Muscle of leg (tissue), 3 donors: ENCODE measurements at regions not wholly inside any gene's neighbourhood (a gene's known extent, or its start where the extent isn't known, plus 50 kb on each side); places are given as distances from the start of the nearest gene placed in this dataset.
"Not testable (repeated sequence)": the region's sequence is repeated elsewhere in the genome, so short reads cannot be mapped to it uniquely, and the experiment has no call there.

Source experiments
- DNase-seq: peaks from one replicate; pipeline ENCODE4 v3.0.0; 2013
- H3K27ac ChIP-seq: one replicate; pipeline ENCODE4 v1.5.1; 2013; ENCODE audit warnings: mild to moderate bottlenecking, low read length, control low read depth
- H3K27me3 ChIP-seq: one replicate; pipeline ENCODE4 v1.6.1; 2013; ENCODE audit warnings: low read length; ENCODE audit not compliant: control insufficient read depth, insufficient read depth
- H3K36me3 ChIP-seq: one replicate; pipeline ENCODE4 v1.6.1; 2013; ENCODE audit warnings: low read length; ENCODE audit not compliant: control insufficient read depth, insufficient read depth
- H3K4me1 ChIP-seq: one replicate; pipeline ENCODE4 v1.6.1; 2013; ENCODE audit warnings: low read length; ENCODE audit not compliant: control insufficient read depth, insufficient read depth
- H3K4me3 ChIP-seq: one replicate; pipeline ENCODE4 v1.5.1; 2013; ENCODE audit warnings: low read length, control low read depth
- H3K9me3 ChIP-seq: replicated peaks from 2 replicates; pipeline ENCODE4 v1.6.1; 2013; ENCODE audit warnings: low read depth, low read length; ENCODE audit not compliant: control insufficient read depth
- WGBS: methylation state at CpG from one replicate; pipeline ENCODE4 v1.1.5; 2013; ENCODE audit warnings: missing lambda C conversion rate; ENCODE audit not compliant: insufficient coverage; 5-methylcytosine and 5-hydroxymethylcytosine counted together

- not testable (repeated sequence) for H3K4me3 ChIP-seq, H3K9me3 ChIP-seq, DNase-seq, H3K36me3 ChIP-seq, H3K4me1 ChIP-seq, H3K27me3 ChIP-seq, H3K27ac ChIP-seq
- WGBS, result no CpG with 5 or more reads among the region's 10 CpGs
These were observed 58.8 kb upstream of the ADAMTS5 start for GRCh38 chr21:27025708-27026107.

GRCh38 chr21:27024971-27025370, 58.1 kb upstream of the ADAMTS5 start:
- peak overlapping the region; percentile 39 for H3K27ac ChIP-seq
- no CpG with 5 or more reads among the region's 1 CpG for WGBS
- H3K27me3 ChIP-seq, result no peaks in the 10 kb centered on the region
- no peaks in the 10 kb centered on the region for H3K36me3 ChIP-seq
- DNase-seq, result peak; percentile 8
- H3K4me1 ChIP-seq, result peaks cover 3% of the 10 kb centered on the region
- no peak overlapping the region for H3K4me3 ChIP-seq
- no peaks in the 10 kb centered on the region for H3K9me3 ChIP-seq

GRCh38 chr21:27024301-27024700, 57.4 kb upstream of the ADAMTS5 start:
- Histone ChIP-seq H3K9me3 (no peaks in the 10 kb centered on the region), H3K4me1 (peaks cover 3% of the 10 kb centered on the region), H3K36me3 (no peaks in the 10 kb centered on the region), H3K27me3 (no peaks in the 10 kb centered on the region), H3K4me3 (no peak overlapping the region), H3K27ac (peak overlapping the region; percentile 54)
- WGBS, result no CpG with 5 or more reads among the region's 1 CpG
- DNase-seq, result peak; percentile 87

- WGBS, result no CpG with 5 or more reads among the region's 4 CpGs
- Histone ChIP-seq H3K36me3 (no peaks in the 10 kb centered on the region), H3K9me3 (no peaks in the 10 kb centered on the region), H3K4me1 (peaks cover 3% of the 10 kb centered on the region), H3K27ac (no peak overlapping the region), H3K4me3 (no peak overlapping the region), H3K27me3 (no peaks in the 10 kb centered on the region)
- peak; percentile 10 for DNase-seq
These were observed 56.3 kb upstream of the ADAMTS5 start for GRCh38 chr21:27023186-27023585.

- H3K27me3 ChIP-seq, result no peaks in the 10 kb centered on the region
- H3K4me1 ChIP-seq, result peaks cover 3% of the 10 kb centered on the region
- H3K4me3 ChIP-seq, result no peak overlapping the region
- WGBS, result no CpG with 5 or more reads among the region's 1 CpG
- H3K9me3 ChIP-seq, result no peaks in the 10 kb centered on the region
- no peak overlapping the region for H3K27ac ChIP-seq
- no peaks in the 10 kb centered on the region for H3K36me3 ChIP-seq
- DNase-seq, result peak; percentile 22
These were observed 54.9 kb upstream of the ADAMTS5 start for GRCh38 chr21:27021801-27022200.

- no peaks in the 10 kb centered on the region for H3K27me3 ChIP-seq
- WGBS, result no CpG with 5 or more reads among the region's 1 CpG
- peak; percentile 34 for DNase-seq
- H3K36me3 ChIP-seq, result no peaks in the 10 kb centered on the region
- no peak overlapping the region for H3K27ac ChIP-seq
- no peaks in the 10 kb centered on the region for H3K9me3 ChIP-seq
- peaks cover 3% of the 10 kb centered on the region for H3K4me1 ChIP-seq
- H3K4me3 ChIP-seq, result no peak overlapping the region
These were observed 54.2 kb upstream of the ADAMTS5 start for GRCh38 chr21:27021046-27021445.

- Histone ChIP-seq H3K27me3 (no peaks in the 10 kb centered on the region), H3K4me1 (peaks cover under 1% of the 10 kb centered on the region), H3K4me3 (no peak overlapping the region), H3K36me3 (no peaks in the 10 kb centered on the region), H3K9me3 (no peaks in the 10 kb centered on the region), H3K27ac (no peak overlapping the region)
- no peak for DNase-seq
- no CpG with 5 or more reads among the region's 4 CpGs for WGBS
These were observed 50.4 kb upstream of the ADAMTS5 start for GRCh38 chr21:27017246-27017645.
